ENCODE measurements at regions not wholly inside any gene's neighbourhood (a gene's known extent, or its start where the extent isn't known, plus 50 kb on each side); places are given as distances from the start of the nearest gene placed in this dataset.
"Not testable (repeated sequence)": the region's sequence is repeated elsewhere in the genome, so short reads cannot be mapped to it uniquely, and the experiment has no call there.

DNA sequence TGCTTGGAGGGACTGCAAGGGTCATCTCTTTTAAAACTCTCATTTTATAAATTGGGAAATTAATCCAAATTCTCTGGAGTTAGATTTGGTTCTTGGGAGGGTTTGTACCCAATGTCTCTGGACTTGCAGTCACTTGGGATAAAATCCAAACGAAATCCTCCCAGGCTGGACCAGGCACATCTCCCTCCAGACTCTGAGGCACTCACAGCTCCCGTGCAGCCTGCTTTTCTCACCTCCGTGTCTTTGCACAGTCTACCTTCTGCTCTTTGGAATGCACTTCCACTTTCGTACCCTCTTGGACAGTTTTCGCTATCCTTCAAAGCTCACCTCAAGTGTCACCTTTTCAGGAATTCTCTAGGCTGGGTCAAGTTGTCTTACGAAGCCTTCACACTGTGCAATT, 166.3 kb downstream of the MYCN start:
- DNase-seq (ENCODE audit: low spot score), result no peak

DNA sequence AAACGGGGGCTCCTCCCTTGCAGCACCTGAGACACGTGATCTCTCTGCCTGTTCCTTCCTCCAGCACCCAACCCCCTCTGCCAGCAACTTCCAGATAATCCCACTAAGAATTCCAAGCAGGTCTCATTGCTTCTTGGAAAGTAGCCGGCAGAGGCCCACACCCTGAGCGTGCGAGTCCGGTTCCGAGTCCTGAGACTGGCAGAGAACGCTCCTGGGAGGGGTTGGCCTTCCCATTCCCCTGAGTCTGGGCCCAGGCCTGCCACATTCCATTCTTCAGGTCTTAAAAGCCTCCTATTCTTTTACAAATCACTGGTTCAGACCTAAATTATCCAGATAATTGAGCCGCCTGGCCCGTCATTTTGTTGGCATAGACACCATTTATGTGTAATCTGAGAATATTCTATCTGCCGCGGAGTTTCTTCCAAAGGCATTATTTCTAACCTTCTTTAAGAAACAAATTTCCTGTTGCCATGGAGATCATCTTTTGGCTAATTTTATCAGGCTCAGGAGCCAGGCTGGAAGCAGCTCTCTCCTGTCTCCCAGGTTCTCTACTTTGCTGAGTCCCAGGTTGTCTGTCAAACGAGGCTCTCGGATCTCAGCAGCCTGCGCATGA, 165.4 kb downstream of the MYCN start:
- DNase-seq (ENCODE audit: low spot score), result no peak

DNA sequence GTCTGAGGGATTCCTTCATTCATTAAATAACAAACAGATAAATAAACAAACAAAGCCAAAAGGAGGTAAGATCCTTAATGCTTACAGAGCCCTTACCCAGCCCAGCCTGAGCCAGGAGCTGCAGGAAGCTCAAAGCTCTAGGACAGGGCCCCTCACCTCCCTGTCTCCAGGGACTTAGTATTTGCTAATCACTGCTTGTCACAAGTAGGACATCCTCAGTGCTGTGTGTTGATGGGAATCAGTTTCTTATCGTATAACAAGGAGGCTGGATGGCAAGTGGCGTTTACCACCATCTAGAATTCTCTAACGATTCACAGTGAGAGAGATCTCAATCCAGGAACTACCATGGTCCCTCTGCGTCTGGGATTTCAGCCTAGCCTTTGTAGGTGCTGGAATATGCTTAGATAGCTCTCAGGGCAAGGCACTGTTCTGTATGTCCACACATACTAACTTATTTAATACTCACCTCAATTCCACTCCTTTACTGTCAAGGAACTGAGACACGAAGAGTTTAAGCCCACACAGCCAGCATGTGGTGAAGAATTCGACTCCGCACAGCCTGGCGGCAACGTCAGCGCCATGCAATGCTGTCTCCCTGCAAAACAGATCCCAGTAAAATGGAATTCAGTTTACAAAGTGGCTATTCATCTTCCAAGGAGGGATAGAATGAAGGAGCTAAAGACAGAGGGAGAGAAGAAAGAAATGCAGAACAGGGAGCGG, 164.8 kb downstream of the MYCN start:
- no peak for DNase-seq (ENCODE audit: low spot score)

DNA sequence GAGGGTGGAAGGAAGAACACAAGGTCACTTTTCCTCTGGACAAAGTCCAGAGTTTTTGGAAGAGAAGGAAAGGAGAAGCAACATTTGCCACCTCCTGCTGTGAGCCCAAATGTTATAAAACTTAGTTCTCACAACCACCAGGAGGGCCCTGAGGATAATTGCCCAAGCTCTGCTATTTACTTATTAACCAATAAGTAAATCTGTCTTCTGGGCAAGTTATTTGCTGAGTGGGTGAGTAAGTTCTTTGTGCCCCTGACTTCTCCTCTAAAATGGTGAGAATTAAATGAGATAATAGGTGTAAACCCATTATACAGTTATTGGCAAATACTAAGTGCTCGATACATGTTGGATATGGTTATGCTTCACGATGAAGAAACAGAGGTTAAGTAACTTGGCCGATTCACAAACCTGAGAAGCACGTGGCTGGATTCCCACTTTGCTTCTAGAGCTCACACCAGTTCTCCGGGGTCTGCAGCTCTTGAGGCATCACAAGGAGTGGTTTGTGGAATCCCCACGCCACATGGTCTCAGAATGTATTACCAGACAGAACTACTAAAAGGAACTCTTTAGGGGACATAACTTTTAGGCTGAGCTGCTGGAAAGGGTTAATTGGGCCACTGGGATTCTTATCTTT, 164.1 kb downstream of the MYCN start:
- no peak for DNase-seq (ENCODE audit: low spot score)

DNA sequence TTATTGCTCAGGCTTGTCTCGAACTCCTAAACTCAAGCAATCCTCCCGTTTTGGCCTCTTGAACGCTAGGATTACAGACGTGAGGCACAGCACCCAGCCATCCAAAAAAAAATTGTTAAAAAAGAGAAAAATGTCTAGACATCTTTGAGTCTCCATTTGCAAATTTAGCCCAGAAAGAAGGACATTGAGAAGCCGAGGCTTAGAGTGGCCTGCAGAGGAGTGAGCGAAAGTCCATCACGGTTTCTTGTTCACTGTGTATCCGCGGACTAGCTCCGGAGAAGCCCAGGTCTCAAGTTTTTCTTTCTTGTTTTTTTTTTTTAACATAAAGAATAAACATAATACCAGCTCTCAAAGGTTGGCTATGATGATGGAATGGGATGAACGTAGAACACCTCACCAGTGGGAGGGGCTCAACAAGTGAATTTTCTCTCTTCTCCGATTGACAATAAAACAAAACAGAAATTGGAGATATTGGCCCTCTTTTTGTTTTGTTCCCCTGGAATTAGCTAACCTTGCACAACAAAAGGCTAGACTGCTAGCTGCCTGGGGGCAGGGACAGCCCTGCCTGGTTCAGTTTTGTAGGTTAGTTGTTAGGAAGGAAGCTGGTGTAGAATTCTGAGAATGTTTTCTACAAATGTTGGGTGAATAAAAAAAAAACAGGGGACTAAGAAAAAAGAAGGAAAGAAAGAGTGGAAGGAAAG, 163.4 kb downstream of the MYCN start:
- no peak for DNase-seq (ENCODE audit: low spot score)

DNA sequence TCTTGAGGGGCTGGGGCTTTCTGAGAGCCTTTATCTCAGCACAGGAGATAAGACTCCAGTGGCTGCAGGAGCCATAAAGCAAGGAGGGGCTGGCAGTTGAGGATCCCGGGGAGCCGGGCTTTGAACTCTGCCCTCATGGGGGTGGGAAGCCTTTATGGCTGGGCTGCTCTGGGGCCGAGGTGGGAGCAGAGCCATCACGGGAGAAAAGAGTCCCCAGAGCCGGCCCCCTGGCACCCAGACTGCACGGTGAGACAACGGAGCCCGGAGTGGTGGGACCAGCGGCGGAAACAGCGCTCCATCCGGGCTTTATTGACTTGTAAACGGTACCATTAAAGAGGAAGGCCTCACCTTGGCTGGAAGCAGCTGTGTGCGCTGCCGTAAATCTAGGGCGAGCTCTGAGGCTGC, 162.6 kb downstream of the MYCN start:
- no peak for DNase-seq (ENCODE audit: low spot score)

DNA sequence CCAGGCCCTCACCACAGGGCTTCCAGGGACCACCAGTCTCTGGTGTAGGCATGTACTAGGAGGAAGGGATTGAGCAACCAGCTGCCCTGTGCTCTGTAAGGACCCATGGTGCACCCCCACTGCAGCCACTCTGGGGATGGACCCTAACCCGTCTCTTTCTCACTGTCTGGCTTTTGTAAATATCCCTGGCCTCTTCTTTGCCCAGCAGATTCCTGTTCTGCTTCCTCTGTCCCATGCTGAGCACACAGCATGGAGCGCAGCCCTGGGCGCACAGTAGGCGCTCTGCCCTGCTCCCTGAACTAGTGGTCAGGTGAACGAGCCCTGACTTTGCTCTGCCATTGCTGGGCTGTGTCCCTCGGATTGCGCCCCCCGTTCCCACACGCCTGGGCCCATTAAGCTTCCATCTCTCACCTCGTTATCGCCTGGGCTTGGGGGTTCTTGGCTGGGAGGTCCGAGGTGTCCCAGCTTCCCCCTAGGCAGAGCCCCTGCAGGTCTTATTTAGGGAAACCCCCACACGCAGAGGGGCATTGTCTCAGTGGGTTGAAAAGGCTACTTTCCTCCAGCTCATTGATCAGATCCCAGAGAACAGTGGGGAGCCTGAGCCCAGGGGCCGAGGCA, 162.1 kb downstream of the MYCN start:
- DNase-seq (ENCODE audit: low spot score), result no peak

DNA sequence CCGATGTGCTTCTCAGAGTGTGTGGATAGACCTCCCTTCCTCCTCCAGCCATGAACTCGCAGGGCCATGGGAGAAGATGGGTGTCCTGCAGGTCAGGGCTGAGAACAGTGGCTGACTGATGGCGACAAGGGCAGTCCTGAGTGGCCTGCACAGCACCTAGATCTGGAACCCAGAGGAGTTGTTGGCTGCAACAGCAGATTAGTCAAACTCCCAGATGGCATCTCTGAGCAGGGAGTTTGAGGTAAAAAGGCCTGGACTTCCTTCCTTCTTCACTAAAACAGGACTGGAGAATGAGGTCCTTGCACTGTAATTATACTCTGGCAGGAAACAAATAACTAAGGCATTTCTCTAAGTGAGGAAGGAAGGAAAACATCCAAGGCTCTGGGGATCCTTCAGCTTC, 160.8 kb downstream of the MYCN start:
- no peak for DNase-seq (ENCODE audit: low spot score)

DNA sequence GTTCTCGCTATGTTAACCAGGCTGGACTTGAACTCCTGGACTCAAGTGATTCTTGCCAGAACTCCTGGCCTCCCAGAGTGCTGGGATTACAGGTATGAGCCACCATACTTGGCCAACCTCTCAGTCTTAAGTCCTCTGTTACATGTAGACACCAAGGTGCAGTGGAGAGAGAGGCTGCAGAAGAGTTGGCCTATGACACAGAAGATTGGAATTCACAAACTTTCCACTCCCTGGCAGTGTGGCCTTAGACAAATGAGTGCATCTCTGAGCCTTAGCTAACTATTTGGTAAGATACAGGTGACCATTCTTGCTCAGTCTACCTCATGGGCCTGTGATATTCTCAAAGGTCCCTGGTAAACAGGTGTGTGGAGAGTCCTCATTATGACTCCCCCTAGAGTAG, 159.7 kb downstream of the MYCN start:
- DNase-seq (ENCODE audit: low spot score), result no peak

DNA sequence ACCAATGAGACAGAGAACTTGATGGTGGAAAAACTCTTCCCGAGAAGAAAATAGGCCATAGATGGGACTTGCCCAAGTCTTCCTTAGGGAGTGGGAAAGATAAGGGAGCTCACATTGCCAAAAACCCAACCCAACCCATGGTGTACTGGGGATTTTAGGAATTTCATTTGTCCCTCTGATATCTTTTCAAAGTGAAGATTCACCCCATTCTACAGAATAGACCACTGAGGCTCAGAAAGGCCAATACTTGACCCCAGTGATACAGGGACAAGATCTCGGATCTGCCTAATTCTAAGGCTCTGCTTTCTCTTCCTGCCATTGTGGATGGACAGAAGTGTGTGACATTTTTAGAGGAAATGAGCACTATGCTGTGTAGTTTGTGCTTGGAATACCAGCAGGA, 159.0 kb downstream of the MYCN start:
- no peak for DNase-seq (ENCODE audit: low spot score)

DNA sequence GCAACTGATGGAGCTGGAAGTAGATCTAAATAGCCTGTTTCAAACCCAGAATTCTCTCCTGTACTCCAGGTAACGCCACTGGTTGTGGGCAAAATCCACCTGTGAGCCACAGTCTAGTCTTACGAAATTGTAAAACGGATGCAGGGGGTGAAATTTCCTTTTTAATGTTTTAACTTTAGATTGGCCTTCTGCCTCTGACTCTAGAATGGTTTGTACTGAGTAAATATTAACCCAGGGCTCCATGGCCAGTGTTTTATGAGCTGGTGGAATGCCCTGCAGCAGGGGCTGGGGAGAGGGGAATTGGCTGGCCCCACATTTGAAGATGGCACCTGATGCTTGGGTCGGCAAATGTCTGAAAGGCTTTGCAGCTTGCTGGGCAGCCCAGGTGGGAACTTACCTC, 156.6 kb downstream of the MYCN start:
- no peak for DNase-seq (ENCODE audit: low spot score)

DNA sequence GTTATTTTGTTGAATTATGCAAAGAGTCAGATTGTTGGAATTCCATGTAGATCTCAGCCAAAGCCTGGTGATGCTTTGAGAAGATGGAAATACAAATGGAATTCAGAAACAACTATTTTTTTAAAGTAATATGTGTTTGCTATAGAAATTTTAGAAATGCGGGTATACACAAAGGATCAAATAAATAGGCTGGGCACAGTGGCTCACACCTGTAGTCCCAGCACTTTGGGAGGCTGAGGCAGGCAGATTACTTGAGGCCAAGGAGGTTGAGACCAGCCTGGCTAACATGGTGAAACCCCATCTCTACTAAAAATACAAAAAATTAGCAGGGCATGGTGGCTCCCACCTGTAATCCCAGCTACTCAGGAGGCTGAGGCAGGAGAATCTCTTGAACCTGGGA, 155.1 kb downstream of the MYCN start:
- DNase-seq (ENCODE audit: low spot score), result not testable (repeated sequence)

DNA sequence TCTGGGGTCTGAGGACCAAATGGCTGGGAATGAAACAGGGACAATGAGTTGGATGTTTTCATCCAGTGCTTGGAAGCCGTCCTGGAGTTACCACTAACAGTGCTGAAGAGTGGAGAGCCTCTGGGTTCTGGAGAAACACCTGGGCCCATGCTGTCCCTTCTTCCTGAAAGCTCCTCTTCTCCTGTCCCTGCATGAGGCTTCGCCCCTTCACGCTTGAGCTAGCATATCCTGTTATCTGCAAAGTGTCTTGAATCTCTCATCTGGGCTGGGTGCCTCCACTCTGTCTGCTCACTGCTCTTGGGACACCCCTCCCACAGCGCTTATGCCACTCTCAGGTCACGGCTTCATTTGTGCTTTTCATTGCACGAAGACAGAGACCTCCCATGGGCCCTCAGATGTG, 154.5 kb downstream of the MYCN start:
- DNase-seq (ENCODE audit: low spot score), result no peak

DNA sequence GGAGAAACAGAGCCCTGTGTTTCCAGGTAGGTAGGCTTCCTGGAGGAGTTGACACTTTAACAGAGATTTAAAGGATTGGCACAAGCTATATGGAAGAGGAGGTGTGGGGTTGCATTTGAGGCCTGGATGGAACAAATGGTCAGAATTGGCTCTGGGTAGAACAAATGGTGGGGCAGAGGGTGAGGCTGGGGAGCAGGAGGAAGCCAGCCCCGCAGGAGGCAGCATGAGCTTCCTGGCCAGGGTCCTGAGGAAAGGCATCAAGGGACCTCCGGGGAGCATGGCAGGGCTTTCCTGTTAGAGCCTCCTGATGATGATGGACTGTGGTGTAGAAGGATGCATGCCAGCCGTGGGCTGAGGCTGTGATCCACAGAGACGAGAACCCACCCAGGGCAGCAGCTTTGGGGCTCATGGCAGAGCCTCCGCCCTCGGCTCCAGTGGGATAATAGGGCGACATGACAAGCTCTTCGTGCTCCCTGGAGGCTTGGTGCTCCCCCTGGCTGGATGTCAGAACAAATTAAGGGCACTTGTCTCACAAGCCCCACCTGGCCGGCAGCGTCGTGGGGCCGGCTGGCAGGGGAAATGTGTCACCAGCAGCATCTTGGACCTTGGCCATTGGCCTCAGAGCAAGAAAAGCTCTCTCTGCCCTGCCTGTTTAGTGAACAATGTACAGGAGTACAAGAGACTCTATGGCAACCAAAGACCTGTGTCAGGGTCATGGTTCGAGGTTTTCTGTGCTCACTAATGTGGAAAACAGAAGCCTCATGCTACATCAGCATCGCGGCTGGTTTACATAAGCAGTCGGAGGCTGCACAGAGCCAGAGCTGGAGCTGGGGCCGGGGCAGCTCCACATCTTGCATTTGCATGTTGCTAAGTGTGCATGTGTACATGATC, 153.5 kb downstream of the MYCN start:
- DNase-seq (ENCODE audit: low spot score), result no peak

DNA sequence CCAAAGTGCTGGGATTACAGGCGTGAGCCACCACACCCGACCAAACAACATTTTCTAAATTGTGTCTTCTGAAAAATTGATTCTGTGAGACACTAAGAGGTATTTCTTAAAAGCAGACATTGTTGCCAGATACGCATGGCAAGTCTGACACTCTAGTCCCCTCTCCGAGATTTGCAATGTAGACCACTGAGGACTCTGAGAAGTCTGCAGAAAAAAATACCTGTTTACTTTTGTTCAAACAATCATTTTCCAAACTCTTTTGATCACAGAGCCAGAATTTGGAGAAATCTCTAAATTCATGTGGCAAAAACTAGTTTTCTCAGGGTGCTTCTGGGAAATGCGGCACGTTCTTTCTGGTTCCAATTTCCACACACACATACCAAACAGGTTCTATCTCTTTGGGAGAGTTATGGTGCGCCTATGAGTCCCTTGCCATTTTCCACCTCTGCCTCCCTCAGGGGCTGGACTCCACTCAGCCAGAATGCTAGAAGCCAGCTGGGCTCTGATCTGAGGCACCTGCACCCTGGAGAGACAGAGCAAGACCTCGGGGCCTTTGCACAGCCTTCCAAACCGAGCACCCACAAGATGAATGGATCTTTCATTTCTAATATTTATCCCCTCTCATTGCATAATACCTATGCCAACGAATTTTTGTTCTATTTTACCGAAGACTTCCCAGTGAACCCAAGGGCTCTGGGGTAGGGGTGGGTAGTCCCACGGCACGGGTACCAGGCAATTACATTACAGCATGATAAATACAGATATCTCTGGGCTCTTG, 152.7 kb downstream of the MYCN start:
- DNase-seq (ENCODE audit: low spot score), result no peak

DNA sequence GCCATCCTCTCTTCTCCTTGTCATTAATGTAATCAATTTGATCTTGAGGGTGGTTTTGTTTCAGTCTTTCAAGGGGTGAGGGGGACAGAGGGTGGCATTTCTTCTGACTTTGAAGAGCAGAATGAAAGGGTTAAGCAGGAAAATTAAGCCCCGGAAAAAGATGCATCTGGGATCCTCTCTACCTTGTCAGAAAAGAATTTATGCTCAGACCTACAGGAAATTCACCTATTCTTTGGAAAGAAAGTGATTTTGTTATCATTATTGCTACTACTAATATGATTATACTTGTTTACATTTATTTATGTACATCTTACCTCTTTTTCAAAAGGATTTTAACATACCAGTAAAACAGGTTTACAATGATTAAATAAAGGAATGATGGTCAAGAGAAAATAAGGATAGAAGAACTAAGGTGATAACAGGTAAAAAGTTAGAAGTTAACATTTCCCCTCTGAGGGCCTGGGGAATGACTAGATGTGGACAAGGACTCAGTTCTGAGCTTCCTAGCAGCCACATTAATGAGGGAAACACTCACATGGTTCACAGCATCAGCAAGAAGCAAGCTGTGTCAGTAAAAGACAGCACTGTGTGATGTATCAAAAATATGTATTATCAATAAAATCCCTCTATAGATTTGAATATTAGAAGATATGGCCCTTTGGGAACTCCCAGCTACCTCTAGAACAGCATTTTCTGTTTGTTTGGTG, 151.4 kb downstream of the MYCN start:
- no peak for DNase-seq (ENCODE audit: low spot score)

DNA sequence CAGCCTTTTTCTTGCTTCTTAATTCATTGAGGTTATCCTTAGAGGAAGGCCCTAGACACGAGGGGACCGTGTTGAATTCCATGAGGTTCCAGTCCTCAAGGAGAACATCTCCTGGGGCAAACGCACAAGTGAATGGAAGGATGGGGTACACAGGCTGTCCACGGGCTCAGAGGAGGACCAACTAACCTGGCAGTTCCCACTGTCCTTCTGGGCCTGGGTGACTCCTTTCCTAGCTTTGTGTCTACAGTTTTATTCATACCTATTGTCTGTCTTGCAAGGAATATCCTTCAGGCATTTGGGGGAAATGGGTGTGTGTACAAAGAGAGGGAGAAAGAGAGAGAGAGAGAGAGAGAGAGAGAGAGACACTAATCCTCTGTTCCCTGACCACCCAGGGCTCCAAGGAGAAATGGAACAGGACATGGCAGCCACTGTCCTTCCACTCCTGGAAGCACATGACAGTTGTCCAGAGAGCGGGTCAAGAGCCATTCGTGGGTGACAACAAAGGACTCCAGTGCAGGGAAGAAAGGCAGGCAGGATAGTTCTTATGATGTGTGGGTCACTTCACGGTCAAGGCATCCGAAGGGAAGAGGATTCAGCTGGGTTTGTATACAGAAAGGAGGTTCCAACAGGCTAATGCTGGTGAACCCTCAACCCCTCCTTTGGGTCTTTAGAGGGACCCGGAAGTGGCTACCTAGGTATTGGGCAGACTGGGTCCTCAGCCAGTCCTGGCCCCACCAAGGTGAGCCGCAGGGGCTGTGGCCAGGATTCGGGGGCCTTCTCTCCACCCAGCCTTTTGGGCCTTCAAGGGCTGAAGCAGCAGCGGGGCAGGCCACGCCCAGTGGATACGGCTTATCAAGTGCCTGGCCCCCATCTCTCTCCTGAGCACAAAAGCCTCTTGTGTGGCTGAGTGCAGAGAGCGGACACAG, 150.6 kb downstream of the MYCN start:
- no peak for DNase-seq (ENCODE audit: low spot score)

DNA sequence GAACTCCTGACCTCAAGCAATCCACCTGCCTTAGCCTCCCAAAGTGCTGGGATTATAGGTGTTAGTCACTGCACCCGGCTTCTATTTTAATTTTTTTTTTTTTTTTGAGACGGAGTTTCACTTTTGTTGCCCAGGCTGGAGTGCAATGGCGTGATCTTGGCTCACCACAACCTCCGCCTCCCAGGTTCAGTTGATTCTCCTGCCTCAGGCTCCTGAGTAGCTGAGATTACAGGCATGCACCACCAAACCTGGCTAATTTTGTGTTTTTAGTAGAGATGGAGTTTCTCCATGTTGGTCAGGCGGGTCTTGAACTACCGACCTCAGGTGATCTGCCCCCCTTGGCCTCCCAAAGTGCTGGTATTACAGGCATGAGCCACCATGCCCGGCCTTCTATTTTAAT, 149.1 kb downstream of the MYCN start:
- not testable (repeated sequence) for DNase-seq (ENCODE audit: low spot score)

DNA sequence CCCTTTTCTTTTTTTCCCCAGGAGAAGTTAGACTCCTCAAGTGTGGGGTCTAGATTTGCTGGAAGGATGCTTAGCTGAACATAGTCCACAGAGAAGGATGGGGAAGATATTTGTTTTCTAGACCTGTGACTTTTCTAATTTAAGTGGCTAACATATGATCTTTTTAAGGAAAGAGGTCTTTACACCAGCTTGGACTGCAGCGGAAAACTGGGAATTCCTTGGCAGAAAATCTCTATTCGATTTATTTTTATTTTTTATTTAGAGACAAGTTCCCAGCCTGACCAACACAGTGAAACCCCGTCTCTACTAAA, 148.4 kb downstream of the MYCN start:
- no peak for DNase-seq (ENCODE audit: low spot score)

All from ureter (tissue), 1 donor.